ENCODE measurements at regions not wholly inside any gene's neighbourhood (a gene's known extent, or its start where the extent isn't known, plus 50 kb on each side); places are given as distances from the start of the nearest gene placed in this dataset.

DNA sequence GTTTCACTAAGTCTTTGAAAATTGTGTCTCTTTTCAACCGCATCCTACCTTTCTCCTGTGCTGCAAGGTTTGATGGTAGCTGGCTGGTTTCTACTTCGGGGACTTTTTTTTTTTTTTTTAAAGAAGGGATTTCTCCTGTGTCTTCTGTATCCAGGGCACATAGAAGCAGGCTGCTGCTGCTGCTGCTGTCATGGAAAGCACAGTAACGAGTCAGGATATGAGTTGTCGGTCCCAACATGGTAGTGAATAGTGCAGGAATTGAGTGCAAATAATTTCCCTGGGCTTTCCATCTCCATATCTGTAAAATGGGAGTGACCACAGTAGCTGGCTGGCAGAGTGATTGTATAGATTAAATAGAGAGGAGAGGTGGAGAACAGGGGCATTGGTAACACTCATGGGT is 118.3 kb upstream of the NAV2 start:
- DNase-seq: no peak

DNA sequence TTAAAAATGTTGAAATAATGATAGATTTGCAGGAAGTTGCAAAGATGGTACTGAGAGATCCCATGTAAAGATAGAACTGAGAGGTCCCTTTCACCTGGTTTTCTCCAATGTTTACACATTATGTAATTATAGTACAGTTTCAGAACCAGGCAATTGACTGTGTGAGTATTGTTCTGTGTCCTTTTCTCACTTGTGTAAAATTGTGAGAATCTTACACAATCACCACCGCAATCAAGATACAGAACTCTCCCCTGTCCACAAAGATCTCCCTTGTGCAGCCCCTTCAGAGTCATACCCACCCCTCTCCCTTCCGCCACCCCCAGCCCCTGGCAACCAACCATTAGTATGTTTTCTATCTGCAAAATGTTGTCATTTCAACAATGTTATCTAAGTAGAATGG is 119.8 kb upstream of the NAV2 start:
- no peak for DNase-seq

DNA sequence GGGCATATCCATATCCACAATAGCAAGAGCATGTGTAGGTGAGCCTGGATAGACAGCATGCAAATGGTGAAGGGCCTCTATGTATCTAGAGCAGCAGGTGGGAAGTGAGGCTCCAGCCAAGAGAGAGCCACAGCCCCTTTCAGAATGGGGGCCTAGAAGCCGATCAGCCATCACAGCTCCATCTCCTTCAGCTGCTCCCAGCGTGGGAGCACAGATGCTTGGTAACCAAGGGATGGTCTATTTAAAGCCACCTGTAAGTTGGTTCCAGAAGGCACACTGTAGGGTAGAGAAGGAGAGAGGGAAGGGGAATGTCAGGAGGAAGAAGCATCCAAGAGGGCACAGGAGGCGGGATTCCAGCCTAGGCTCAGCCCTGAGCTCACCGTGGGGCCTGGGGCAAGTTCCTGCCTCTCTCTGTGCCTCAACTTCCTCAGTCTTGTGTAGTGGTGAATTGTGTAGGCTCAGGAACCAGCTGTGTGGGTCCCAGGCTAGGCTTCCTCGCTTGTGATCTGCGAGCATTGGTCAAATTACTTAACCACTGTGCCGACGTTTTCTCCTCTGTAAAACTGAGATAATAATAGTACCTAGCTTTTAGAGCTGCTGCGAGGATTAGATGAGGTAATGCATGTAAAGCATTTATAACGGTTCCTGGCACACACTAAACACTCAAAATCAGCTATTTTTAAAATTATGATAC is 122.9 kb upstream of the NAV2 start:
- no peak for DNase-seq

DNA sequence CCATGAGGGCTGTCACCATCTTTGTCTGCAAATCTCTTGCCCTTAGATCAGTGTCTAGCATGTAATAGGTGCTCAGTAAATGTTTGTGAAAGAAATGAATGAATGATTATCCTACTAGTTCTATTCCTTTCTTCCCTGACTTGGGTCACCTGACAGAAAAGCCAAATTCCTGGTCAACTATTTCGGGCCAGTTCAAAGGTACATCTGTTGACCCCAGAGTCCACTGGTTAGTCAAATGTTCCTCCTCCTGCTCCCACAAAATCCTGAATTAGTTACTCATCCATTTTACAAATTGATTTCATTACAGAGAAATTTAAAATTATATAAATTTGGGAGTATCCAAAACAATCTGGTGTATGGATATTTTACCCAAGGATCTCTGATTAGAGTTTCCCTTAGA is 124.7 kb upstream of the NAV2 start:
- DNase-seq: no peak

DNA sequence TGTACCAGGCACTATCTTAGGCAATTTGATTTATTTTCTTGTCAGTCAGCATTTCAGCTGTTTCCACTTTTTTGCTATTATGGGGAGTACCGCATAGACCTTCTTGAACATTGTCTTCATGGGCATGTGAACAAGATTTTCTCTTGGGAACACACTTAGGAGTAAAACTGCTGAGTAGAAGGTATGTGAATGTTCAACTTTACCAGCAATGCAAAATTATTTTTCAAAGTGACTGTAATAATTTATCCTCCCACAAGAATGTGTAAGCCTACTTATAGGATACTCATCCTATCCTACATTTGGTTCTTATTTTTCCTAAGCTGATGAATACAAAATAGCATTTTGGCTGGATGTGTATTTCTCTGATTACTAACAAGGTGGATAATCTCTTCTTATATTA is 132.0 kb upstream of the NAV2 start:
- DNase-seq: no peak

DNA sequence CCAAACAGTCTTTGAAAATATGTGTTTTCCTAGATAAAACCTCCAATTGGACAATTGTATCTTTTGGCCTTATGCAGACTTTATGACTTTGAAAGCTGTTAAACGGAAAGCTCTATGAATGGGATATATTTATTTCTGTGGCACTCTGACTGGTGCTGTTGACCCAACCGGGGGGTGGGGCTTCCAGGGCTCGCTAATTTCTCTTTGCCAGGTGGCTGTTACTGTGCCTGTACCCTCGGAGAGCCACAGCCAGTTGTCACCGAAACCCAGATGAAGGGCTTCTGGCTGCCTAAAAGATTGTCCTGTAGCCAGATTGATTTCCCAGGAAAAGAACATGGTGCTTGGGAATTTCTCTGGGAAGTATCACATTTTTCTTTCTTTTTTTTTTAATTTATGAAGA is 132.7 kb upstream of the NAV2 start:
- DNase-seq: no peak

DNA sequence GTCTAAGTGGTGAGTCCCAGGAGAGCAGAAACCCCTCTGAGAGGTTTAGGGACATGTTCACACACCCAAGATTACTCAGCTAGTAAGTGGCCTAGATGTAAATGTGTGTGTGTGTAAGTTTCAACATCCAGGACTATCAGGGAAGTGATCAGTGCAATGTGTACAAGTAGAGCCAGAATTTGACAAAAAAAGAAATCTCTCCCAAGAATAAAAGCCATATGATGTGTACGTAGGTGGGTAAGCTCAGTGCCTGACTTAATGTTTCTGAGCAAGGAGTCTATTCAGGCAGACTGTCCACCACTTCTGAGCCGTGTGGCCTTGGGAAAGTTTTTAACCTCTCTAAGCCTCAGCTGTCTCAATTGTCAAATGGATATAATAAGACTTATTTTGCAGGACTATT is 133.8 kb upstream of the NAV2 start:
- no peak for DNase-seq

DNA sequence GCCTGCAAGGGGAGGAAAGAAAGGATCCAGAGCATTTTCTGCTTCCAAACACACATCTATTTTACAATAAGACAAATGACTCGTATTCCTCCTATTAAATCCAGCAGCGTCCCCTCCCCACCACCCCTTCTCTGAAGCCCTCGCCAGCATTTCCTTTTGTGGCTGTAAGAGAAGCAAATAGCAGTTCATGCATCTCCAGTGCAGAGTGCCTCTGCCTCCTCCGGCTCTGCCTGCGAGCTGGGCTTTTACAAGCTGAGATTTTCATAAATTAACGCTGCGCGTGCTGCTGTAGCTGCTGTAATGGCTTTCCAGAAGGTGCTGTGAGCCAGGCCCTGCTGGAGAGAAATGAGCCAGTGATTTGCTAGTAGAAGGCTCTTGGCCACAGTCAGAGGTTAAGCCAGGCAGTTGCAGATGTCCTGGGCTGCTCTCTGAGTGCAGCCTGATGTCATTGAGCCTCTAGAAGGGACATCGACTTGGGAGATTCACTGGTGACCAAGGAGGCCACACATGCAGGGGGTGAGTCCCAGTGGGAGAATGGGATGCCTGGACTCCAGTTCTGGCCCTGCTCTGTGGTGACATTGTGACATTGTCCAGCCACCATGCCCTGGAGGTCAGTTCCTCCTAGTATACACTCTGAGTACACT is 134.5 kb upstream of the NAV2 start:
- no peak for DNase-seq

DNA sequence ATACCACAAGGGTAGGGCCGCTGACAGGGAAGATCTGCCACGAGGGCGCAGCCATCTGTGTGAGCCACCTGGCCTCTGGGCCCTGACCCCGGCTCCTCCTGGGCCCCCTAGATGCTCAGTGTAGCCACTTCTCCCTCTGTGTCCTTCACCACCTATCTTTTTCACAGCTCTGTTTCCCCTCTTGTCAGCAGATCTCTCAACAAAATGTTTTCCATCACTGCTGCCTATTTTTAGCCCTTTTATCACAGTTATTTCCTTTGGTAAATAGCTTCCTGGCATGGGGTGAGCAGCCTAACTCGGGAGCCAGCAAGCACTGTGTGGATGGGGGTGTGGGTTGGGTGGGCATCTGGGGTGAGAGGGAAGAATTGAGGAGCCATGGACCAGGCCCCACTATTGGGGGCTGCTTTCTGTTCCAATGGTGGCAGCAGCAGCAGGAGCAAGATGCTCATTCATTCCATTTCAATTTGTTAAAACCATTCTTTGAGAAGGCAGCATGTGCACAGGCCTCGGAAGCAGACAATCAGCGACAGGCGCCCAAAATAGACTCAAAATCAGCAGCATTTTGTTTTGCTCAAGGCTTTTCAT is 135.2 kb upstream of the NAV2 start:
- no peak for DNase-seq

DNA sequence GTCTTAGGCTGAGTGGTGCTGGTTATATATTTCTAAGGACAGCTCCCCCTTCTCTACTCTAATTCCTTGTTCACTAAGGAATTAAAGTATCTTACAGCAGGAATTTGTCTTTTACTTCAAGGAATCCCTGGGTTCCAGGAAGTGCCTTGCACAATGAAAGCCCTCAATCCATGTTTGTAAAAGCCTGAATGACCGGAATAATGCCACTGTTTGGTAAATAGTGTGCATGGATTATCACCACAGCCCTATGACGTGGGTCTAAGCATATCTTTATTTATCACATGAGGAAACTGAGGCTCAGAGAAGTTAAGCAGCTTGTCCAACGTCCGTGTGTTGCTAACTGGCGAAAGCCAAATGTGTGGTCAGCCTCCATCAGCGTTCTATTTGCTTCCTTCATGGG is 135.7 kb upstream of the NAV2 start:
- DNase-seq: no peak

DNA sequence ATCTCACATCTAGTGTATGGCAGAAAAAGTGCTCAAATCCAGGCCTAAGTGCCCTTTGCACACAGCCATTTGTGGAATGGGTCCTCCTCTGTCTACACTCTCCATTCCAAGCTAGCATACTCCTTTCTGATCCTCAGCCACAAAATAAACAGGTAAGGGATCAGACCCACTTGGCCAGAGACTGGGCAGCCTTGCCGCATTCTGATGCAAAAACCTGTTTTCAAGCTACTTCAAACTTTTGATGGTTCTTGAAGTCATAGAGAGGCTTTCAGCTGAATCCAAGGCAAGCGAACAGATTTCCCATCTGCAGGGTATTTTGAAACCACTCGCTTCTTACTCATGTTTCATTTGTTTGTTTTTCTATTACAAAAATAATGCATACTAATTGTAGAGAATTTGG is 136.6 kb upstream of the NAV2 start:
- DNase-seq: no peak

DNA sequence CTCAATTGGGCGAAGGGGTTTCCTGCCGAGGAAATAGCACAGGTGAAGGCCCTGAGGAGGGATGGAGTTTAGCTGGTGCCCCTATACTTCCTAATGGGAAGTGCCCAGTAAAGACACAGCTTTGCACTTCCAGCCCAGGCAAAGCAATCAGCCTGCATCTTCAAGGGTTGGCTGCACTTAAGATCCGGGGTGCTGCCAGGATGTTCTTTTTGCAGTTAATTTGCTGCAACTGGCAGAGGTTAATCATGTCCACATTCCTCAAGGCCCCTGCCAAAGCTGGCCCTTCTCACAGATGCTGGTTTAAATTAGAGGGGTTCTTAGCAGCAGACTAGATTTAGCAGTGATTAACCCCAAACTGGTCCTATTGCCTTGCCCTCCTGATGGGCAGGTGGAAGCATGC is 137.7 kb upstream of the NAV2 start:
- no peak for DNase-seq

DNA sequence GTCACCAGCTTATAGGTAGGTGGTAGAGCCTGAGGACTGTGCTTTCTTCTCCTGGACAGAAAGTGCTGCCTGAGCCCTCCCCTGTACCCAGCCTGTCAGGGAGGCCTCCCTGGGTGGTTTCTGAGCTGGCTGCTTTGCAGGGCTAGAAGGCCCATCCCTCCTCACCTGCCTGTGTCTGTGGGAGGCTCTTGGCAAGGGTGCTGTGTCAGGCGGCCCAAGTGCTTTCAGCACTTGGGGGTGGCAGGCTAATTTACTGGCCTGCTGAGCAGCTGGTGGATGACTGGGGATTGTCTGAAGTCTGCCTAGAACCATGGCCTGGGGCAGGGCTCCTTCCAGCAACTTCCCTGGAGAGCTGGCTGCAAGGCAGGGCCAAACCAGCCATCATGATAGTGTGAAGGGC is 139.0 kb upstream of the NAV2 start:
- no peak for DNase-seq

DNA sequence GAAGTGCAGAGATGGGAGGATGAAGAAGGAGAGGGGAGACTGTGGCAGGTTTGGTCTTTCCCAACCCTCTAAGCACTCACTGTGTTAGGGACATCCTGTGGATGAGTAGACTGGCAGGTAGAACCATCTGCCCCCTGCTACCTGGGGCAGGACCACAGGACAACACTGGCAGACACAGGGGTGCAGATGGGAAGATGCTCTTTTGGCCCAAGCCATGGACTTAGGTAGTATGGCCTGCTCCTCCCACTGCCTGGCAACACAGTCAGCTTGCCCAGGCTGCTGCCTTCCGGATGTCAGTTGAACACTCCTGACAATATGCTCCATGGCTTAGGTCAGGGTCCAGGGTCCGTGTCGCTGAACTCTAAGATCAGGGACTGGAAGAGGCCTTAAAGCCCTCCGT is 140.7 kb upstream of the NAV2 start:
- DNase-seq: no peak

DNA sequence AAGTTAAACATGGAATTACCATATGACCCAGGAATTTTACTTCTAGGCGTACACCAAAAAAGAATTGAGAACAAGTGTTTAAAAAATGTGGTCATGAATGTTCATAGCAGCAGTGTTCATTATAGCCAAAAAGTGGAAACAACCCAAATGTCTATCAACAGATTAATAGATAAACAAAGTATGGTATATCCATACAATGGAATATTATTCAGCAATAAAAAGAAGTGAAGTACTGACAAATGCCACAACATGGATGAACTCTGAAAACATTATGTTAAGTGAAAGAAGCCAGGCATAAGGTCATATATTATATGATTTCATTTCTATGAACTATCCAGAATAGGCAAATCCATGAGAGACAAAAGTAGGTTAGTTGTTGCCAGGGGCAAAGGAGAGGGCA is 141.7 kb upstream of the NAV2 start:
- DNase-seq: no peak

DNA sequence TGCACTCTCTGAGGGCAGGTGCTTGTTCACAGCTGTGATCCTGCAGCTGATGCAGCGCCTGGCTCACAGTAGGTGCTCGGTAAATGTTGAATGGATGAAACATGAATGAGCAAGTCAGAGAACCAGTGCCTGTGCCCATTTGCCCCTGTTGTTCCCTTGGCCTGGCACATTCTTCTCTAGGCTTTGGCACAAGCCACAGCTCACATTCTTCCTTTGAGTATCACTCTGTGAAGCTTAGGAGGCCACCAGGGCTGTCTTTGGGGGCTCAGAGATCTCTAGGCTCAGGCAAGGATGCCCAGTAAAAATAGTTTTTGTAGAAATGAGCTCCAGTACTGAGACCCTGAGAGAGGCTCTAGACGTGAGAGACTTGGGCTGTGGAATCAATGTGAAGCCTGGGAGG is 144.6 kb upstream of the NAV2 start:
- DNase-seq: no peak

DNA sequence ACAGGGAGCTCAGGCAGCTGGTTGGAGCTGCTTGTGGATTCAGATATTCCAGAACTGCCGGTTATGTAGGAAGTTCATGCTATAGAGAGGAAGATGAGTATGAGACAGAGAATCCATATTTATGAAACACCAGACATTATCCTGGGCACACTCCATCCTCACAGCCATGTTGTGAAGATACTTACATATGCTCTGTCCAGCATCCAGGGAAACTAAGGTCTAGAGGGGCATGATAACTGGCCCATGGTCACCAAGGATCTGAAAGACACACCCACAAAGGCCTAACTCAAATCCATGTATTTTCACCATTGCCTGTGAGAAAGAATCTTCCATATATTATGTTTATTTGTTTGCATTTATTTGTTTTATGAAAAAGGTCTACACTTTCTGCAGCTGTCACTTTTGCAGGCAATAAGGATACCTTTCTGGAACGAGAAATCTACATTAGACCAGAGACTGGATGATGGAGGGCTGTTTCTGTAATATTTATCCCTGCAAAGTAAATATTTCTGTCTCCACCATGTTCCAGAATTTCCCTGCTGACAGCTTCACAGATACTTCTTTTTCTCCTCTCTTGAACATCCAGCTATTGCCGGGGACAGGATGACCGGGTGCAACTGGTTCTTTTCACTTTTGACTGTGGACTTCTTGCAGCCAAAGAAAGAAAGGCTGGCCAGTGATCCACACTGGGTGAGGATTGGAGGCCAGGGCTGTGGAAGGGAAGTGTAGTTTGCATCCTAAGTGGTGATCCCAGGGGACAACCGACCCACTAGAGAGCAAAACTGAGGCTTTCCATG is 145.9 kb upstream of the NAV2 start:
- DNase-seq: no peak

DNA sequence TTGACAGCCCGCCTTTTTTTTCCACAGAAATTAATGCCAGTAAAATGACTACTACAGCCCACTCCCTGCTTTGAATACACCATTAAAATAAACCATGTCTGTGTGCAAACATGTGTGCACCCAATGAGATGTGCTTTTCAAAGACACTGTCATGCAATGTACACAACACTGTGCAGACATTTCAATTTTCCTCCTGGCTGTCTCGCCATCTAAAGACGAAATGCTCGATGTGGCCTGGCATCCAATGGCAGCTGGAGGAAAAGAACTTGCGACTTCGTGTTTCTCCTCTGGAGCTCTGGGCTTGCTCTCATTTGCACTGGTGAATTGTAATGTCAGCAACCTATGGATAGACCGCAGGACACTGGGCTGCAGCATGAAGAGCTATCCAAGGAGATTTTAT is 147.0 kb upstream of the NAV2 start:
- DNase-seq: no peak

DNA sequence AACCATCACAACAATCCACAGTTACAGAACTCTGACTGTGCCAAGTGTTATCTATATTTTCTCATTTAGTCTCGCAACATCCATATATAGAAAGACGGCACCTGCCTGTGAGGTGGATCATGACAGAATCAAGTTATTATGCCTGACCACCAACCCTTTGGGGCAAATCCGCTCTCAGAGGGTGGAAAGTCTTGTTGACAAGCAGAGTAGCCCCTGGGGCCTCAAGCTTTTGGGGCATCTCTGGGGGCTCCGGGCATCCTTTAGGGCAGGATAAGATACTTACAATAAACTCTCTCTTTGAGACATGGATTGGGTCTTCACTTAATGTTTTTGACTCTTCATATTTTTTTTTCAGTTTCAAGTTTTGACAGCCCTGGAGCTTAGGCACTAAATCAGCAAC is 150.5 kb upstream of the NAV2 start:
- no peak for DNase-seq

DNA sequence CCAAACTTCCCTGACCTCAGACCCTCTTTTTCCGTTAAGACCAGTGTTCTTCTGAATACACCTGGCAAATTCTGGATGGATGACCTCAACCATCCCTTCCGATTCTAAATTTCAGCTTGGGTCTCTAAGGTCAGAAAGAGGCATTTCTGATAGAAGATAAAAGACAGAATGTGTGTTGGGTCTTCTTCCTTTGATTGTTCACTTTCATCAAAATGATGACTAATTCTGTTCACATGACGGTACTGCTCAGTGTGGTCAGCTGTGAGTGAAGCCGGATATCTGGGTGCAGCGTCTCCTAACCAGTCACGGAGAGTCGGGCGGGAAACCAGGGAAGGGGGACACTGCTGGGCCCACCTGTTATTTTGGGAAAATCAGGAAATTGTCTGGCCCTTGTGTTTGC is 151.6 kb upstream of the NAV2 start:
- DNase-seq: no peak

DNA sequence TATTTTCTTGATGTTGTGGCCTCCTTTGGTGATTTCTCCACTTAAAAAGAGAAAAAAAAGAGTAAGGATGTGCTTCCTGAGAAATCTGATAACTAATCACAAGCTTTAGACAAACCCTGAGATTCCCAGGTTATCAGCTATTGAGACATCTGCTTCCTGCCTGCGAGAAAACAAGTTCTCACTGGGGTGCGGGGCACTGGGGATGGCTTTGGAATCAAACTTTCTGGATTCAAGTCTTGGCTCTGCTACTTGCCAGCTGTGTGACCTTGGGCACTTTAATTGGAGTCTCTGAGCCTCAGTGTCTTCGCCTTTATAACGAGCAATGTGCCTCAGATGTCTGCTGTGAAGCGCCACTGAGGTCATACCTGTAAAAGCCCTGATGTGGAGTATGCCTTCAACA is 152.5 kb upstream of the NAV2 start:
- no peak for DNase-seq

DNA sequence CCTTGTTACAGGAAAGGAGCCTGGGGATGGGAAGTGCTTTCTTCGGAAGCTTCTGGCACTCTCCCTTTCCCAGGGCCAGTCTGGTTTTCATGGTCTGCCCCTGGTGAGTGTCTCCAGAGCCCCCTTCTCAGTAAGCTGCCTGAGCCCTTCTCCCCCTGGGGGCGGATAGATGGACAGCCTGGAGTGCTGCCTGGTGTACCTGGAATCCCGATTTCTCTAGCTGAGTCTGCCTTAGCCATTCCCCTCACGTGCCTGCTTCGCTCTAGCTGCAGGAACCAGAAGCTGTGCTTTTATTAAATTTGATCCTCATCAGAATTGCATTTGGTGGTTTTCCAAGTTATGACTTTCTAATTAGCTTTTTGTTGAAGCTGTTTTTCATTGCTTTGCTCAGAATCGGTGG is 152.9 kb upstream of the NAV2 start:
- DNase-seq: no peak

DNA sequence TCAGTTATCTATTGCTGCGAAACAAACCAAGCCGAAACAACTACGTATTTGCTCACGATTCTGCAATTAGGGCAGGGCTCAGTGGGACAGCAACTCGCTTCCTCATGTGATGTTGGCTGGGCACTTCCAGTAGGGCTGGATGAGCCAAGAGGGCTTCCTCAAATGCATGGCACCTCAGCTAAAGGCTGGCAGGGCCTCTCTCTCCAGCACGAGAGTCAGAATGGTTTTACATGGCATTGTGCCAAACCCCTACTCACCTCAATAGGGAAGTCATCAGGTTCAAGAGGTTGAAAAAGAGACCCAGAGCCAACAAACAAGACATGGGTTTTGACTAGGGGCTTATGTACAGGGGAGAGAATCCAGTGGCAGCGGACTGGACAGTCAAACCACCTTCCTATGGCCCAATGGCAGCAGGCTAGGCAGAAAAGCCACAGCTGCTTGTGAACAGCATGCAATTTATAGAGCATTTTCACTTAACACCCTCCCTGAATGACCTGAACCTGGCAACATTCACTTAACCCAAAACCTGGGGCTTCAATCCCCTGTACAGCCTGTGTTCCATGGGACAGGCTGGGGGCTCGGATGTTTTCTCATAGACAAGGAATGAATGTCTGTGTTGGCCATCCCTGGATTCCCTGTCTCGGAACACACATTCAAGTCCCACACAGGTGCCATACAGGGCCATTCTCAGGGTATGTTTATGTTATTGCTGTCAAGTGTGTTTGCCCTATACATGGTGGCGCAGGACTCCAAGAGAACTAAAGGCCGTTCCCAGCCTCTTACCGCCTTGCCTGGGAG is 154.2 kb upstream of the NAV2 start:
- DNase-seq: no peak

Data from CD4-positive, alpha-beta T cell treated with Interleukin-17A for 1 hour (primary cell).